A549 (cell line): ENCODE measurements at regions not wholly inside any gene's neighbourhood (a gene's known extent, or its start where the extent isn't known, plus 50 kb on each side); places are given as distances from the start of the nearest gene placed in this dataset.

ENCODE experiments used
- ATAC-seq, 2 experiments: fragments of 200-7000 bp in 1 of 2; fragments of >200 bp in 1 of 2; cut with Nextera tagmentation in 1 of 2; cut with Tn5 transposase in 1 of 2; 3 replicates each; pipeline versions ENCODE4 v1.8.0 to v1.9.1; 2018 to 2020; ENCODE audit warnings: mild to moderate bottlenecking in 1 of 2, moderate library complexity in 1 of 2
- CTCF ChIA-PET: fragments of 300-600 bp; sonication (Branson Sonifier 250); formaldehyde crosslinking; extraction: SDS; loops from one replicate; lab custom pipeline; 2021; ENCODE audit warnings: antibody characterized with exemption, inconsistent platforms; lab: Yijun Ruan, JAX
- POLR2A ChIA-PET: fragments of 350-600 bp; formaldehyde crosslinking; extraction: SDS; loops from one replicate; lab custom pipeline; 2021; ENCODE audit warnings: antibody characterized with exemption, inconsistent platforms; lab: Yijun Ruan, JAX
- DNase-seq, 2 experiments: peaks; one replicate each; pipeline versions ENCODE4 v3.0.0 to v3.0.0-alpha.2; 2011 to 2016; ENCODE audit warnings: low read depth in 1 of 2, low spot score in 1 of 2
- FAIRE-seq: peaks from 2 replicates; lab custom pipeline; 2011; peaks lifted over from hg19 to GRCh38; lab: Jason Lieb, UNC
- H3K27ac ChIP-seq, 2 experiments: fragments of >200 bp; sonication (Bioruptor Twin); formaldehyde crosslinking; 3 replicates each; pipeline ENCODE4 v1.5.1; 2016 to 2017
- H3K4me1 ChIP-seq: fragments of >200 bp; sonication (Bioruptor Twin); formaldehyde crosslinking; 3 replicates; pipeline ENCODE4 v1.6.1; 2016
- H3K4me2 ChIP-seq: fragments of >200 bp; sonication (Bioruptor Twin); formaldehyde crosslinking; 3 replicates; pipeline ENCODE4 v1.6.1; 2016
- H3K4me3 ChIP-seq: fragments of >200 bp; sonication (Bioruptor Twin); formaldehyde crosslinking; 3 replicates; pipeline ENCODE4 v1.5.1; 2016
- H3K9me3 ChIP-seq: fragments of >200 bp; sonication (Bioruptor Twin); formaldehyde crosslinking; 3 replicates; pipeline ENCODE4 v1.6.1; 2016
- CBX2 ChIP-seq: fragments of 200-600 bp; sonication (generic); IDR thresholded peaks from 2 replicates; pipeline ENCODE4 v1.6.1; 2016; ENCODE audit warnings: low read depth, mild to moderate bottlenecking, borderline replicate concordance
- CEBPB ChIP-seq, 2 experiments: fragments of >200 bp in 1 of 2; sonication (Bioruptor Twin) in 1 of 2; formaldehyde crosslinking in 1 of 2; IDR thresholded peaks; 2 replicates each; pipeline ENCODE4 v1.6.1; 2012 to 2016
- EHF ChIP-seq: fragments of 250-450 bp; sonication (Bioruptor Pico); IDR thresholded peaks from 2 replicates; pipeline ENCODE4 v1.5.0; 2020; ENCODE audit warnings: mild to moderate bottlenecking
- EP300 ChIP-seq, 2 experiments: fragments of >200 bp; sonication (Bioruptor Twin); formaldehyde crosslinking; IDR thresholded peaks; 2 replicates in 1 of 2; 3 replicates in 1 of 2; pipeline ENCODE4 v1.6.1; 2016 to 2017
- FOSB ChIP-seq: fragments of 250-450 bp; sonication (Bioruptor Pico); IDR thresholded peaks from 2 replicates; pipeline ENCODE4 v1.5.0; 2020; ENCODE audit warnings: mild to moderate bottlenecking, moderate library complexity
- FOSL2 ChIP-seq, 2 experiments: fragments of 450-650 bp in 1 of 2; fragments of >200 bp in 1 of 2; sonication (Bioruptor Twin) in 1 of 2; formaldehyde crosslinking; IDR thresholded peaks; 2 replicates each; pipeline versions ENCODE4 v1.5.0 to v1.6.1; 2016 to 2020; ENCODE audit warnings: mild to moderate bottlenecking in 1 of 2, moderate library complexity in 1 of 2
- HDAC2 ChIP-seq: fragments of 200-600 bp; sonication (generic); IDR thresholded peaks from 2 replicates; pipeline ENCODE4 v1.6.1; 2016
- HOXB13 ChIP-seq: fragments of 250-450 bp; sonication (Bioruptor Pico); IDR thresholded peaks from 2 replicates; pipeline ENCODE4 v1.5.0; 2020; ENCODE audit warnings: low read depth, mild to moderate bottlenecking, moderate library complexity
- HOXB5 ChIP-seq: fragments of 250-450 bp; sonication (Bioruptor Pico); IDR thresholded peaks from 2 replicates; pipeline ENCODE4 v1.5.0; 2020; ENCODE audit warnings: mild to moderate bottlenecking, moderate library complexity
- JUN ChIP-seq, 2 experiments: fragments of >200 bp; sonication (Bioruptor Twin); formaldehyde crosslinking; IDR thresholded peaks; 2 replicates in 1 of 2; 3 replicates in 1 of 2; pipeline ENCODE4 v1.6.1; 2016 to 2017
- MAFK ChIP-seq: fragments of 450-650 bp; IDR thresholded peaks from 2 replicates; pipeline ENCODE4 v1.6.1; 2014; ENCODE audit not compliant: partially characterized antibody
- MAZ ChIP-seq: fragments of 150-350 bp; IDR thresholded peaks from 2 replicates; pipeline ENCODE4 v1.6.1; 2014; ENCODE audit warnings: antibody characterized with exemption, low read depth, low read length, borderline replicate concordance
- MYC ChIP-seq: IDR thresholded peaks from 2 replicates; pipeline ENCODE4 v1.6.1; 2012; ENCODE audit warnings: mild to moderate bottlenecking, inconsistent platforms, low read length, improper control_type of control experiment, borderline replicate concordance
- NFE2L2 ChIP-seq: fragments of 150-350 bp; conservative IDR thresholded peaks from 2 replicates; pipeline ENCODE4 v1.6.1; 2014; ENCODE audit warnings: low read length
- POLR2AphosphoS2 ChIP-seq: conservative IDR thresholded peaks from 2 replicates; pipeline ENCODE4 v1.6.1; 2012; ENCODE audit warnings: low read length, improper control_type of control experiment, inconsistent platforms
- RAD21 ChIP-seq, 2 experiments: fragments of >200 bp in 1 of 2; sonication (Bioruptor Twin) in 1 of 2; formaldehyde crosslinking in 1 of 2; IDR thresholded peaks in 1 of 2; conservative IDR thresholded peaks in 1 of 2; 2 replicates in 1 of 2; 3 replicates in 1 of 2; pipeline ENCODE4 v1.6.1; 2012 to 2018; ENCODE audit warnings: inconsistent platforms in 1 of 2
- RARB ChIP-seq: fragments of 250-450 bp; sonication (Bioruptor Pico); IDR thresholded peaks from 2 replicates; pipeline ENCODE4 v1.8.0; 2021; ENCODE audit warnings: mild to moderate bottlenecking, moderate library complexity
- RFX5 ChIP-seq: fragments of 450-650 bp; IDR thresholded peaks from 2 replicates; pipeline ENCODE4 v1.7.1; 2014; ENCODE audit warnings: antibody characterized with exemption, mild to moderate bottlenecking, moderate library complexity
- RNF2 ChIP-seq: fragments of 200-600 bp; sonication (generic); IDR thresholded peaks from 2 replicates; pipeline ENCODE4 v1.6.1; 2016; ENCODE audit warnings: low read depth, mild to moderate bottlenecking, antibody characterized with exemption, moderate library complexity, borderline replicate concordance
- SREBF2 ChIP-seq: fragments of 450-650 bp; IDR thresholded peaks from 2 replicates; pipeline ENCODE4 v1.6.1; 2014; ENCODE audit warnings: mild to moderate bottlenecking, moderate library complexity
- ZSCAN20 ChIP-seq: fragments of 250-450 bp; sonication (Bioruptor Pico); IDR thresholded peaks from 2 replicates; pipeline ENCODE4 v1.8.0; 2022; ENCODE audit warnings: mild to moderate bottlenecking, moderate library complexity
- WGBS: methylation state at CpG from one replicate; pipeline ENCODE4 v1.1.6; 2017; ENCODE audit errors: missing lambda C conversion rate; 5-methylcytosine and 5-hydroxymethylcytosine counted together
- TF ChIP-seq, protein P1 (sequence below): fragments of 150-350 bp; IDR thresholded peaks from 2 replicates; pipeline ENCODE4 v1.6.1; 2014; ENCODE audit warnings: low read depth, mild to moderate bottlenecking, low read length
- TF ChIP-seq, protein P2 (sequence below): fragments of >200 bp; sonication (Bioruptor Twin); formaldehyde crosslinking; IDR thresholded peaks from 2 replicates; pipeline ENCODE4 v1.6.1; 2016
- TF ChIP-seq, protein P3 (sequence below): IDR thresholded peaks from 2 replicates; pipeline ENCODE4 v1.6.1; 2012
- TF ChIP-seq, protein P4 (sequence below): IDR thresholded peaks from 2 replicates; pipeline ENCODE4 v1.6.1; 2012
- TF ChIP-seq, protein P5 (sequence below): fragments of >200 bp; sonication (Bioruptor Twin); formaldehyde crosslinking; IDR thresholded peaks from 3 replicates; pipeline ENCODE4 v1.6.1; 2016

DNA sequence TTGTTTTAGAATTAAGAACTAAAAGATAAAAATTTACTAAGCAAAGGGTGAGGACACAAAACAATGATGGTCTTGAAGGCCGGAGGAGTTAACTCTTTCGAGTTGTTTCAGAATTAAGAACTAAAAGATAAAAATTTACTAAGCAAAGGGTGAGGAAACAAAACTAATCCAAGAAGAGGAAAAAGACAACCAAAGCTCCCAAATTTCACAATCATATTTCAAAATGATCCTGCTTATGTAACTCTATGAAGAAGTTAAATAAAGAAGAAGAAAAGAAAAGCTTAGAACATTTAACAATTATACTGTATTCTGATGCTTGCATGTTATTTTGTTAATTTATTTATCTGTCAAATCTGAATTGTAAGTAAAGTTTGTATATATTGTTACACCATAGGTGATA lies 154.8 kb upstream of the SLIT2 start:
- DNase-seq = no peak
- WGBS = 0% methylated on average over 2 of the region's 2 CpGs
- no peak for TF ChIP-seq RFX5
- TF ChIP-seq EHF = no peak
- no peak for TF ChIP-seq POLR2AphosphoS2
- TF ChIP-seq MYC = no peak
- TF ChIP-seq HOXB13 = no peak
- TF ChIP-seq, protein P1, sequence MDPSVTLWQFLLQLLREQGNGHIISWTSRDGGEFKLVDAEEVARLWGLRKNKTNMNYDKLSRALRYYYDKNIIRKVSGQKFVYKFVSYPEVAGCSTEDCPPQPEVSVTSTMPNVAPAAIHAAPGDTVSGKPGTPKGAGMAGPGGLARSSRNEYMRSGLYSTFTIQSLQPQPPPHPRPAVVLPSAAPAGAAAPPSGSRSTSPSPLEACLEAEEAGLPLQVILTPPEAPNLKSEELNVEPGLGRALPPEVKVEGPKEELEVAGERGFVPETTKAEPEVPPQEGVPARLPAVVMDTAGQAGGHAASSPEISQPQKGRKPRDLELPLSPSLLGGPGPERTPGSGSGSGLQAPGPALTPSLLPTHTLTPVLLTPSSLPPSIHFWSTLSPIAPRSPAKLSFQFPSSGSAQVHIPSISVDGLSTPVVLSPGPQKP = no peak
- no peak for TF ChIP-seq RARB (CRISPR knock-in tag)
- TF ChIP-seq NFE2L2 = no peak
- no peak for TF ChIP-seq CEBPB (IDR thresholded peaks at IDR 0.05)
- no peak for TF ChIP-seq SREBF2
- TF ChIP-seq, protein P2, sequence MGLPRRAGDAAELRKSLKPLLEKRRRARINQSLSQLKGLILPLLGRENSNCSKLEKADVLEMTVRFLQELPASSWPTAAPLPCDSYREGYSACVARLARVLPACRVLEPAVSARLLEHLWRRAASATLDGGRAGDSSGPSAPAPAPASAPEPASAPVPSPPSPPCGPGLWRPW = no peak
- TF ChIP-seq FOSB (CRISPR knock-in tag) = no peak
- TF ChIP-seq JUN (IDR thresholded peaks at IDR 0.05) = no peak
- TF ChIP-seq RAD21 (conservative IDR thresholded peaks at IDR 0.05 in 1 of 2, IDR thresholded peaks at IDR 0.05 in 1 of 2) = no peak
- no peak for TF ChIP-seq EP300 (IDR thresholded peaks at IDR 0.05)
- ATAC-seq = no peak
- Histone ChIP-seq H3K4me3 (no peak overlapping the region), H3K4me2 (no peak overlapping the region), H3K4me1 (no peaks in the 10 kb centered on the region), H3K27ac (no peak overlapping the region), H3K9me3 (no peaks in the 10 kb centered on the region)
- ChIA-PET CTCF (no interaction called here), POLR2A (no interaction called here)
- FAIRE-seq = no peak

DNA sequence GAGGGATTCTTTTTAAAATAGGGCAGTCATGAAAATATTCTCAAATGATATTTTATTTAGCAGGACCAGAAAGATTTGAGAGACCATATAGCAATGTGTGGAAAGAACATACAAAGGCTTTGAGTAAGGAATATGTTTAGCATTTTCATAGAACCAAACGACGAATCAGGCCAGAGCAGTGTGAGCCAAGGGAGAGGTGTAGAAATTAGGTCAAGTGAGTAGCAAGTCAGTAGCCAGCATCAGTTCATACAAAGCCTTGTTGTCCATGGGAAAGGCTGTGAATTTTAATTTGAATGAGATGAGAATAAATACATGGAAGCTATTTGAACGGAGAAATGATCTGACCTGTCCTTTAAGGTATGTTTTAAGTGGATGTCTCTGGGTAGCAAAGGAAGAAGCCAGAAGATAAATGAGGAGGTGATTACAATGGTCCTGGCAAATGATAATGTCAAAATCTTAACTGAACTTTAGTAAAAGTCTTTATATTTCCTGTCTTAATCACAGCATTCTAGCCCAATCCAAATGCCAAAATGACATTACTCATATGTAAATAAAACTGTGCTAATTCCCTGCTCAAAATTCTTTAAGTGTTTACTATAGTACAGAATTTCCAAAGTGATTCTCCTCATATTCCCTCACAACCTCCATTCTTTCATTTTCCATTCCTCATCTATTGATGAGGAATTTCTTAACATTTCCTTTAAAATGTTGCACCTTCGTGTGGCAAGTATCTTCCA lies 155.7 kb upstream of the SLIT2 start:
- Histone ChIP-seq H3K9me3 (no peaks in the 10 kb centered on the region), H3K27ac (no peak overlapping the region), H3K4me3 (no peak overlapping the region), H3K4me2 (no peak overlapping the region), H3K4me1 (no peaks in the 10 kb centered on the region)
- no peak for TF ChIP-seq NFE2L2
- no peak for TF ChIP-seq MYC
- TF ChIP-seq EP300 (IDR thresholded peaks at IDR 0.05) = no peak
- no peak for TF ChIP-seq FOSL2 (IDR thresholded peaks at IDR 0.05)
- TF ChIP-seq FOSL2 (CRISPR knock-in tag; IDR thresholded peaks at IDR 0.05) = no peak
- TF ChIP-seq MAFK = no peak
- CTCF ChIA-PET = no interaction called here
- POLR2A ChIA-PET = no interaction called here
- under 1% methylated on average over 4 of the region's 4 CpGs for WGBS
- no peak for ATAC-seq
- no peak for FAIRE-seq
- no peak for DNase-seq

DNA sequence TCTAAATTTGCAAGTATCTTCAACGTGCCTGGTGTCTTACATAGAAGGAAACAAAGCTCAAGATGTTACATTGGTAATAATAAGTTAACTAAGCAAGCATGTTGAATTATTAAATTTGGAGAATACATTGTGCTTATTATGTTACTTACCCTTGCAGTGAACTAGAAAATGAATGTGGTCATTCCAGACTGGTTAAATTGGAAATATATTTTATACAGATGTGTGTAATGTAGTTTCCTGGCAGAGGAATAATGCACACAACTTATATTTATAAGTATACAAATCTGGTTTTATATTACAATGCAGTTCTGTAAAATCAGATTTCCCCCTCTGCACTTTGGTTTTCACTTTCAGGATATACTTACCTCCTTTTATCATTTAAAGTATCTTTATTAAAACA lies 159.9 kb upstream of the SLIT2 start:
- WGBS = 0% methylated on average over 1 of the region's 1 CpG
- TF ChIP-seq, protein P2 = no peak
- TF ChIP-seq HOXB5 (CRISPR knock-in tag) = no peak
- TF ChIP-seq, all 56 proteins: peak for 0
- no peak for FAIRE-seq
- no peaks in the 10 kb centered on the region for H3K4me1 ChIP-seq
- no peak for ATAC-seq
- no peak overlapping the region for H3K27ac ChIP-seq
- H3K9me3 ChIP-seq = no peaks in the 10 kb centered on the region
- no peak overlapping the region for H3K4me3 ChIP-seq
- H3K4me2 ChIP-seq = no peak overlapping the region
- ChIA-PET POLR2A (no interaction called here), CTCF (no interaction called here)
- no peak for DNase-seq

DNA sequence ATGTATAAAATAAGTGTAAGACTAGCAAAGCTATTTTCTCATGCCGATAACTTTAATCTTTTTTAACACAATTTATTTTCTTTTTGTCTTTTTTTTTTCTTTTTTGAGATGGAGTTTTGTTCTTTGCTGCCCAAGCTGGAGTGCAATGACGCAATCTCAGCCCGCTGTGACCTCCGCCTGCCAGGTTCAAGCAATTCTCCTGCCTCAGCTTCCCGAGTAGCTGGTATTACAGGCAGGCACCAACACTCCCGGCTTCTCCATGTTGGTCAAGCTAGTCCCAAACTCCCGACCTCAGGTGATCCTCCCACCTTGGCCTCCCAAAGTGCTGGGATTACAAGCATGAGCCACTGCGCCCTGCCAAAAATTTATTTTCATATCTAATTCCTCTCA lies 164.2 kb upstream of the SLIT2 start:
- FAIRE-seq (no peak), ATAC-seq (no peak), DNase-seq (no peak)
- no peaks in the 10 kb centered on the region for H3K4me1 ChIP-seq
- WGBS = 5% methylated on average over 5 of the region's 8 CpGs
- H3K9me3 ChIP-seq = no peaks in the 10 kb centered on the region
- H3K4me2 ChIP-seq = no peak overlapping the region
- CTCF ChIA-PET = no interaction called here
- no peak overlapping the region for H3K27ac ChIP-seq
- POLR2A ChIA-PET = no interaction called here
- no peak overlapping the region for H3K4me3 ChIP-seq
- TF ChIP-seq ZSCAN20 (CRISPR knock-in tag) = no peak
- TF ChIP-seq, protein P3, sequence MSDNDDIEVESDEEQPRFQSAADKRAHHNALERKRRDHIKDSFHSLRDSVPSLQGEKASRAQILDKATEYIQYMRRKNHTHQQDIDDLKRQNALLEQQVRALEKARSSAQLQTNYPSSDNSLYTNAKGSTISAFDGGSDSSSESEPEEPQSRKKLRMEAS = no peak
- no peak for TF ChIP-seq MAZ
- TF ChIP-seq CBX2 = no peak
- no peak for TF ChIP-seq HDAC2
- no peak for TF ChIP-seq RNF2
- TF ChIP-seq, protein P4, sequence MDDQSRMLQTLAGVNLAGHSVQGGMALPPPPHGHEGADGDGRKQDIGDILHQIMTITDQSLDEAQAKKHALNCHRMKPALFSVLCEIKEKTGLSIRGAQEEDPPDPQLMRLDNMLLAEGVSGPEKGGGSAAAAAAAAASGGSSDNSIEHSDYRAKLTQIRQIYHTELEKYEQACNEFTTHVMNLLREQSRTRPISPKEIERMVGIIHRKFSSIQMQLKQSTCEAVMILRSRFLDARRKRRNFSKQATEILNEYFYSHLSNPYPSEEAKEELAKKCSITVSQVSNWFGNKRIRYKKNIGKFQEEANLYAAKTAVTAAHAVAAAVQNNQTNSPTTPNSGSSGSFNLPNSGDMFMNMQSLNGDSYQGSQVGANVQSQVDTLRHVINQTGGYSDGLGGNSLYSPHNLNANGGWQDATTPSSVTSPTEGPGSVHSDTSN = no peak
- TF ChIP-seq, protein P5, sequence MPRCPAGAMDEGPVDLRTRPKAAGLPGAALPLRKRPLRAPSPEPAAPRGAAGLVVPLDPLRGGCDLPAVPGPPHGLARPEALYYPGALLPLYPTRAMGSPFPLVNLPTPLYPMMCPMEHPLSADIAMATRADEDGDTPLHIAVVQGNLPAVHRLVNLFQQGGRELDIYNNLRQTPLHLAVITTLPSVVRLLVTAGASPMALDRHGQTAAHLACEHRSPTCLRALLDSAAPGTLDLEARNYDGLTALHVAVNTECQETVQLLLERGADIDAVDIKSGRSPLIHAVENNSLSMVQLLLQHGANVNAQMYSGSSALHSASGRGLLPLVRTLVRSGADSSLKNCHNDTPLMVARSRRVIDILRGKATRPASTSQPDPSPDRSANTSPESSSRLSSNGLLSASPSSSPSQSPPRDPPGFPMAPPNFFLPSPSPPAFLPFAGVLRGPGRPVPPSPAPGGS = no peak
- no peak for TF ChIP-seq EHF
- TF ChIP-seq RAD21 (conservative IDR thresholded peaks at IDR 0.05 in 1 of 2, IDR thresholded peaks at IDR 0.05 in 1 of 2) = no peak
- no peak for TF ChIP-seq RARB (CRISPR knock-in tag)
- TF ChIP-seq HOXB5 (CRISPR knock-in tag) = no peak
